T-helper 1 cell (primary cell): ENCODE measurements at regions not wholly inside any gene's neighbourhood (a gene's known extent, or its start where the extent isn't known, plus 50 kb on each side); places are given as distances from the start of the nearest gene placed in this dataset.
"Not testable (repeated sequence)": the region's sequence is repeated elsewhere in the genome, so short reads cannot be mapped to it uniquely, and the experiment has no call there.

Experiments used
- DNase-seq, 5 donors: peaks; one replicate each; pipeline ENCODE4 v3.0.0-alpha.2; 2012 to 2020

GRCh38 chr16:5323284-5324141 is 225.9 kb upstream of the EEF2KMT start:
- no peak for DNase-seq

- DNase-seq = no peak
Measured at GRCh38 chr16:5321930-5322329, 224.3 kb upstream of the EEF2KMT start.

- no peak for DNase-seq
Measured at GRCh38 chr16:5319799-5320198, 222.2 kb upstream of the EEF2KMT start.

- DNase-seq = no peak
Measured at GRCh38 chr16:5315914-5316313, 218.3 kb upstream of the EEF2KMT start.

- no peak for DNase-seq
Measured at GRCh38 chr16:5314377-5314776, 216.8 kb upstream of the EEF2KMT start.

GRCh38 chr16:5309946-5310611 is 212.5 kb upstream of the EEF2KMT start:
- DNase-seq = no peak

GRCh38 chr16:5305023-5305422 is 207.4 kb upstream of the EEF2KMT start:
- DNase-seq = no peak

GRCh38 chr16:5302372-5303114 is 204.9 kb upstream of the EEF2KMT start:
- no peak for DNase-seq

GRCh38 chr16:5298202-5298601 is 200.6 kb upstream of the EEF2KMT start:
- no peak for DNase-seq

- no peak for DNase-seq
Measured at GRCh38 chr16:5296176-5296575, 198.6 kb upstream of the EEF2KMT start.

GRCh38 chr16:5295304-5295703 is 197.7 kb upstream of the EEF2KMT start:
- DNase-seq = not testable (repeated sequence)

GRCh38 chr16:5282152-5282551 is 184.6 kb upstream of the EEF2KMT start:
- not testable (repeated sequence) for DNase-seq

- no peak for DNase-seq
Measured at GRCh38 chr16:5257462-5257861, 159.9 kb upstream of the EEF2KMT start.

GRCh38 chr16:5252791-5253190 is 155.2 kb upstream of the EEF2KMT start:
- DNase-seq = no peak

- not testable (repeated sequence) for DNase-seq
Measured at GRCh38 chr16:5247403-5247802, 149.8 kb upstream of the EEF2KMT start.

- DNase-seq = not testable (repeated sequence)
Measured at GRCh38 chr16:5240278-5240626, 142.7 kb upstream of the EEF2KMT start.

- peak in 4 of 5 donors; percentile 9 to 44 (median 28) for DNase-seq
Measured at GRCh38 chr16:5239472-5240277, 142.1 kb upstream of the EEF2KMT start.

- DNase-seq = no peak
Measured at GRCh38 chr16:5235119-5235518, 137.5 kb upstream of the EEF2KMT start.

GRCh38 chr16:5234295-5235050 is 136.9 kb upstream of the EEF2KMT start:
- no peak for DNase-seq

- DNase-seq = no peak
Measured at GRCh38 chr16:5231246-5231759, 133.7 kb upstream of the EEF2KMT start.

- DNase-seq = no peak
Measured at GRCh38 chr16:5228369-5228768, 130.8 kb upstream of the EEF2KMT start.
